ENCODE measurements at regions not wholly inside any gene's neighbourhood (a gene's known extent, or its start where the extent isn't known, plus 50 kb on each side); places are given as distances from the start of the nearest gene placed in this dataset.

DNA sequence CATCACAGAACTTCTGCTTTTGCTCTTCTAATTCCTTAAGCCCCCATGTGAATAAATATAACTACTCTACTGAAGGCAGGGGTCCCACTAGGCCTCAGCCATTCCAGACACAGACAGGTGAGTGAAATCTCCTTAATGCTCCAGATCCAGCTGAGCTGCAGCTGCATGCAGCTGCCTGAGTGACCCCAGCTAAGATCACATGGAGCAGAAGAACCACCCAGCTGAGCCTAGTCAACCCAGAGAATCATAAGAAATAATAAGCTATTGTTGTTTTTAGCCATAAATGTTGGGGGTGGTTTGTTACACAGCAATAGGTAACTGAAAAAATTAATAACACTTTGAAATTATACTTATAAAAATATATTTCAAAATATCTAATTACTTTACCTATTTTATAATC is 220.3 kb downstream of the SIPA1L2 start:
- CTCF ChIA-PET = interaction anchor here (0.7 kb wide), 1 partner anchor 201 kb away, joined by 3 read pairs; no protein-coding TSS in a partner anchor
- DNase-seq (ENCODE audit: low spot score) = no peak
- TF ChIP-seq, protein P1, sequence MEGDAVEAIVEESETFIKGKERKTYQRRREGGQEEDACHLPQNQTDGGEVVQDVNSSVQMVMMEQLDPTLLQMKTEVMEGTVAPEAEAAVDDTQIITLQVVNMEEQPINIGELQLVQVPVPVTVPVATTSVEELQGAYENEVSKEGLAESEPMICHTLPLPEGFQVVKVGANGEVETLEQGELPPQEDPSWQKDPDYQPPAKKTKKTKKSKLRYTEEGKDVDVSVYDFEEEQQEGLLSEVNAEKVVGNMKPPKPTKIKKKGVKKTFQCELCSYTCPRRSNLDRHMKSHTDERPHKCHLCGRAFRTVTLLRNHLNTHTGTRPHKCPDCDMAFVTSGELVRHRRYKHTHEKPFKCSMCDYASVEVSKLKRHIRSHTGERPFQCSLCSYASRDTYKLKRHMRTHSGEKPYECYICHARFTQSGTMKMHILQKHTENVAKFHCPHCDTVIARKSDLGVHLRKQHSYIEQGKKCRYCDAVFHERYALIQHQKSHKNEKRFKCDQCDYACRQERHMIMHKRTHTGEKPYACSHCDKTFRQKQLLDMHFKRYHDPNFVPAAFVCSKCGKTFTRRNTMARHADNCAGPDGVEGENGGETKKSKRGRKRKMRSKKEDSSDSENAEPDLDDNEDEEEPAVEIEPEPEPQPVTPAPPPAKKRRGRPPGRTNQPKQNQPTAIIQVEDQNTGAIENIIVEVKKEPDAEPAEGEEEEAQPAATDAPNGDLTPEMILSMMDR (conservative IDR thresholded peaks at IDR 0.05; ENCODE audit: low read depth) = no peak
- POLR2A ChIA-PET (ENCODE audit: low non-redundant PET) = no interaction called here
- no peak overlapping the region for H3K27ac ChIP-seq

DNA sequence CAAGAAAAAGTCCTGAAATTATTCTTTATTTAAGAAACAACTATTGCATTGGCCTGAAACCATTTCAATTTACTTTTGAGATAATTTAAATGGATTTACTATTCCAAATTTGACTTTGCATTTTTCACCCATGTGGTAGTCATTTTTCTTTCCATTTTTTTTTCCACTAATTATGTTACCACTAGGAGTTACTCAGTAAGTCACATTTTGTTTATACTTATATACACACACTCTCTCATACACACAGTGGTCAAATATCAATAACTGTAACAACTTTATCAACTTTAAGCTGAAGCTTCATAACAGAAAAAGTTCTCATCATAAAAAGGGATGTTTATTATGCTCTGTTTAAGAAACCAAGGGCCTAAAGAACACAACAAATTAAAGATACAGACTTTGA is 222.8 kb downstream of the SIPA1L2 start:
- POLR2A ChIA-PET (ENCODE audit: low non-redundant PET) = no interaction called here
- no peak overlapping the region for H3K27ac ChIP-seq
- CTCF ChIA-PET = interaction anchor here (0.7 kb wide), 1 partner anchor 1160 kb away, joined by 4 read pairs; no protein-coding TSS in a partner anchor
- TF ChIP-seq, protein P1 (conservative IDR thresholded peaks at IDR 0.05; ENCODE audit: low read depth) = no peak
- no peak for DNase-seq (ENCODE audit: low spot score)

DNA sequence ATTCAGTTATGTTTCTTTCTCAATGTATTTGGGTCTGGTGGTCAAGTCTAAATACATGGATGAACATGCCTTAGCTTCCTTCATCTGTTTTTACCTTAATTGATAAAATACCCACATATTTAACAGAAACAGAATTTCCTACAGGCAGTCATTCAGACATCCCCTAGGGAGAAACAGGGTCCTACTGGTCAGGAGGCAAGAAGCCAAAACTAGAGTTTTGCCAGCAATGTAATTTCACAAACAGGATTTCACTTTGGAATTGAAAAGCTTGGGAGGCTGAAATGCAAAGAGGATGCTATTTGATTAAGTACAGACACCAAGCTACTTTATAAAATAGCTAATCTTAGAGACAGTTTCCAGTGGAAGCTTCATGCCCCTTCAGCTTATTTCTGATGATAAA is 224.2 kb downstream of the SIPA1L2 start:
- H3K27ac ChIP-seq = no peak overlapping the region
- TF ChIP-seq, protein P1 (conservative IDR thresholded peaks at IDR 0.05; ENCODE audit: low read depth) = no peak
- CTCF ChIA-PET = interaction anchor here (0.7 kb wide), 1 partner anchor 565 kb away, joined by 4 read pairs; no protein-coding TSS in a partner anchor
- no peak for DNase-seq (ENCODE audit: low spot score)
- POLR2A ChIA-PET (ENCODE audit: low non-redundant PET) = no interaction called here

DNA sequence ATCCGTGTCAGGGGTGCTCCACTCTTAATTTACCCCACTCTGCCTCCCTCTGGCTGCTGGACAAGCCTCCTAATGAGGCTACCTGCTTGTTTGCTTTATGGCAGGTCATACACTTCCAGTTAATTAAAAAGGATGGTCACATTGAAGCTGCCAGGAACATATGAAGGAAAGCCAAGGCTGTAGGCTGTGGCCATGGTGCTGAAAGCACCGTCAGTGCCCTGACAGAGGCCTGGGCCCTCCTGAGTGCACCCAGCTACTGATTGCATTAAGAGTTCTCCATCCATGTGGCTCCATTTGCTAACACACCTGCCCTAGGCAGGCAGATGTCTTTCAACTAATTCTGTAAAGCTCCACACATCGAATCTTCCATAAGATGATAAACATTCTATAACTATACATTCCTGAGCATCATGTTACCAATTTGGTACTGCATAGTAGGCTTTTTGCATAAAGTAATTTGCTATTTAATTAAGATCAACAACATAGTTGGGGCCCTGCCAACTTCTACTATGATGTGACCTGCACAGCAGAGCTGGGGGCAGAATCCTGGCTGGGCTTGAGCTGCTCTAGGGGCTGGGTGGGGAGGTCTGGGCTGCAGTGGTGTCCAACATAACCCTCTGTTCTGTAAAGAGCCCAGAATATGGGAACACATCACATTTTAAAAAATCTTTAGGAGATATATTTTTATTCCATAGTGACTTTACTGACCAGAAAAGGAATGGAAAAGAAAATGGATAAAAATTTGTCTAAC is 224.8 kb downstream of the SIPA1L2 start:
- TF ChIP-seq, protein P1 (conservative IDR thresholded peaks at IDR 0.05; ENCODE audit: low read depth) = no peak
- ChIA-PET CTCF (interaction anchor here (0.6 kb wide), 1 partner anchor 347 kb away, joined by 3 read pairs; no protein-coding TSS in a partner anchor), POLR2A (ENCODE audit: low non-redundant PET) (no interaction called here)
- no peak overlapping the region for H3K27ac ChIP-seq
- no peak for DNase-seq (ENCODE audit: low spot score)

DNA sequence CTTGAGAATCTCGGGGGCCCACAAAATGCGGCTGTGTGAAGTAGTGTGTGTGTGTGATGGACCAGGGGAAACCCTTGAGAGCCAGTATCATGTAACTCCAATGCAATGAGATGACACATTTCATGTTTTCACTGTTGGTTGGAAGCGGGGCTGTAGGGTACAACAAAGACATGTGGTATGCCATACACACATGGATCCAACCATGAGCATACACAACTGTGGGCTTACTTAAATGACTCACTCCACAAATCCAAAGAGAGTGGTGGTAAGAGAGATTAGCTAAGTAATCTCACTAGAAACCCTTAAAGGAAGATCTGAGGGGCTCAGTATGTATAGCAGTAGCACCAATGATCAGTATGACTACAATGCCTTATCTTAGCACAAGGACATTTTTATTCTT is 225.7 kb downstream of the SIPA1L2 start:
- POLR2A ChIA-PET (ENCODE audit: low non-redundant PET) = no interaction called here
- H3K27ac ChIP-seq = no peak overlapping the region
- TF ChIP-seq, protein P1 (conservative IDR thresholded peaks at IDR 0.05; ENCODE audit: low read depth) = no peak
- CTCF ChIA-PET = interaction anchor here (0.6 kb wide), 1 partner anchor 348 kb away, joined by 3 read pairs; no protein-coding TSS in a partner anchor
- DNase-seq (ENCODE audit: low spot score) = no peak

DNA sequence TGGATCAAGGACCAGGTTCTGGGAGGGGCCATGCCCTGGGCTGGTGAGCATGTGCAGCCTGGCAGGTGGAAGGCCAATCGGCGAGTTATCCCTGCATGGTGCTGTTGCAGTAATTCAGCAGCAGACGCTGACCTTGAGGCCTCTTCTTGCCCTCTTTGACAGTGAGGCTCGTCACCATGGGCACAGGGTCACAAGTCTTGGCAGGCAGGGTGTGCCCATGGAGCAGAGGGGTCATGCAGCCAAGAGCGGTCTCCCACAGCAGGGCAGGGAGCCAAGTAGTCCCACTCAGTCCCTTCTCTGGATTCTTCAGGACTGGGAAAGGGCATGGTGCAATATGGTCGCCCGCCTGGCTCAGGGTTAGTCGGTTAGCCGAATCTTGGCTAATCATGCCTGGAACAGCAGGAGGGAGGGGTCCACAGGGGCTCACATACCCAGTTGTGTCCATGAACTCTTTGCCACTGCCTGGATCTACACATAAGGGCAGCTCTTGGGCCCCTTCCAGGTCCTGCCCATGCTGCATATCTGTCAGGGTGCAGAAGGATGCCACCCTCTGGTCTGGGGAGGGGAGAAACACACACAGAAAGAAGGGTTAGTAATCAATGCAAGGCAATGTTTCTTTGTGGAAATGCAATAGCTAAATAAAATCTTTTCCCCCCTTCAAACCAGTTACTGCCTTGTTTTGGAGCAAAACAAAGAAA is 226.8 kb downstream of the SIPA1L2 start:
- CTCF ChIA-PET = no interaction called here

More for the DNA sequence above, 226.8 kb downstream of the SIPA1L2 start:
- TF ChIP-seq, protein P1 (conservative IDR thresholded peaks at IDR 0.05; ENCODE audit: low read depth) = no peak
- no peak for DNase-seq (ENCODE audit: low spot score)
- POLR2A ChIA-PET (ENCODE audit: low non-redundant PET) = no interaction called here
- H3K27ac ChIP-seq = no peak overlapping the region
